Mesenchymal stem cell (in vitro differentiated cells and primary cell): ENCODE measurements at regions not wholly inside any gene's neighbourhood (a gene's known extent, or its start where the extent isn't known, plus 50 kb on each side); places are given as distances from the start of the nearest gene placed in this dataset.

ENCODE experiments used
- DNase-seq: peaks from one replicate; pipeline ENCODE4 v3.0.0-alpha.2; 2013
- H2AFZ ChIP-seq: one replicate; pipeline ENCODE4 v1.6.1; 2013; ENCODE audit warnings: low read depth, mild to moderate bottlenecking, control low read depth, inconsistent platforms, low read length, moderate library complexity
- H2AK5ac ChIP-seq: 2 replicates; pipeline ENCODE4 v1.6.1; 2013; ENCODE audit warnings: low read length, moderate library complexity, mild to moderate bottlenecking, inconsistent platforms; ENCODE audit not compliant: severe bottlenecking
- H2BK120ac ChIP-seq: one replicate; pipeline ENCODE4 v1.6.1; 2013; ENCODE audit warnings: low read depth, mild to moderate bottlenecking, inconsistent platforms, low read length, moderate library complexity
- H2BK12ac ChIP-seq, 2 experiments: one replicate each; pipeline ENCODE4 v1.6.1; 2013; ENCODE audit warnings: inconsistent platforms in 2 of 2, low read length in 2 of 2, mild to moderate bottlenecking in 2 of 2, moderate library complexity in 2 of 2, control low read depth in 1 of 2
- H2BK15ac ChIP-seq: one replicate; pipeline ENCODE4 v1.6.1; 2013; ENCODE audit warnings: mild to moderate bottlenecking, low read depth, inconsistent platforms; ENCODE audit not compliant: poor library complexity, severe bottlenecking
- H2BK5ac ChIP-seq: 2 replicates; pipeline ENCODE4 v1.6.1; 2013; ENCODE audit warnings: low read depth, mild to moderate bottlenecking, low read length, control low read depth, inconsistent platforms; ENCODE audit not compliant: poor library complexity, severe bottlenecking
- H3K14ac ChIP-seq, 2 experiments: one replicate each; pipeline ENCODE4 v1.6.1; 2013; ENCODE audit warnings: inconsistent platforms in 2 of 2, low read length in 2 of 2, control low read depth in 1 of 2, mild to moderate bottlenecking in 1 of 2, moderate library complexity in 1 of 2
- H3K18ac ChIP-seq, 2 experiments: one replicate each; pipeline ENCODE4 v1.6.1; 2013; ENCODE audit warnings: inconsistent platforms in 2 of 2, low read length in 2 of 2, control low read depth in 1 of 2, low read depth in 1 of 2, mild to moderate bottlenecking in 1 of 2
- H3K23ac ChIP-seq, 2 experiments: one replicate each; pipeline ENCODE4 v1.6.1; 2013; ENCODE audit warnings: inconsistent platforms in 2 of 2, low read length in 2 of 2, mild to moderate bottlenecking in 2 of 2, moderate library complexity in 2 of 2, control low read depth in 1 of 2
- H3K27ac ChIP-seq: 2 replicates; pipeline ENCODE4 v1.5.1; 2013; ENCODE audit warnings: mild to moderate bottlenecking, moderate library complexity, low read length, control low read depth, inconsistent platforms; ENCODE audit not compliant: poor library complexity, severe bottlenecking
- H3K27me3 ChIP-seq, 2 experiments: 2 replicates each; pipeline versions ENCODE4 v1.6.1 to v1.7.0; 2013; ENCODE audit warnings: low read length in 2 of 2, mild to moderate bottlenecking in 2 of 2, moderate library complexity in 2 of 2, control low read depth in 1 of 2, inconsistent platforms in 1 of 2; ENCODE audit not compliant: control insufficient read depth in 1 of 2, insufficient read depth in 1 of 2
- H3K36me3 ChIP-seq, 2 experiments: 2 replicates each; pipeline versions ENCODE4 v1.6.1 to v1.7.0; 2013; ENCODE audit warnings: low read length in 2 of 2, control low read depth in 1 of 2, inconsistent platforms in 1 of 2, low read depth in 1 of 2, mild to moderate bottlenecking in 1 of 2; ENCODE audit not compliant: insufficient read depth in 2 of 2, control insufficient read depth in 1 of 2
- H3K4ac ChIP-seq, 2 experiments: one replicate each; pipeline ENCODE4 v1.6.1; 2013; ENCODE audit warnings: inconsistent platforms in 2 of 2, low read length in 2 of 2, mild to moderate bottlenecking in 2 of 2, moderate library complexity in 2 of 2, control low read depth in 1 of 2, low read depth in 1 of 2
- H3K4me1 ChIP-seq: 2 replicates; pipeline ENCODE4 v1.6.1; 2013; ENCODE audit warnings: low read depth, low read length, control low read depth; ENCODE audit not compliant: control insufficient read depth, insufficient read depth
- H3K4me2 ChIP-seq: 2 replicates; pipeline ENCODE4 v1.6.1; 2013; ENCODE audit warnings: low read length, mild to moderate bottlenecking, inconsistent platforms; ENCODE audit not compliant: poor library complexity, severe bottlenecking
- H3K4me3 ChIP-seq, 2 experiments: 2 replicates each; pipeline versions ENCODE4 v1.5.1 to v1.7.0; 2013; ENCODE audit warnings: low read length in 2 of 2, mild to moderate bottlenecking in 2 of 2, control low read depth in 1 of 2, low read depth in 1 of 2; ENCODE audit not compliant: insufficient read depth in 1 of 2
- H3K79me1 ChIP-seq: replicated peaks from 2 replicates; pipeline ENCODE4 v1.6.1; 2013; ENCODE audit warnings: mild to moderate bottlenecking, control low read depth, low read length, inconsistent platforms; ENCODE audit not compliant: poor library complexity, severe bottlenecking
- H3K9ac ChIP-seq: 2 replicates; pipeline ENCODE4 v1.7.0; 2013; ENCODE audit warnings: mild to moderate bottlenecking, low read length, moderate library complexity
- H3K9me3 ChIP-seq: 2 replicates; pipeline ENCODE4 v1.7.0; 2013; ENCODE audit warnings: mild to moderate bottlenecking, low read length; ENCODE audit not compliant: control insufficient read depth
- H4K8ac ChIP-seq: one replicate; pipeline ENCODE4 v1.6.1; 2013; ENCODE audit warnings: inconsistent platforms, mild to moderate bottlenecking, low read length, moderate library complexity
- H4K91ac ChIP-seq: one replicate; pipeline ENCODE4 v1.6.1; 2013; ENCODE audit warnings: mild to moderate bottlenecking, low read length, inconsistent platforms
- WGBS: methylation state at CpG from one replicate; pipeline ENCODE4 v1.1.7; 2013; ENCODE audit warnings: mixed read lengths; 5-methylcytosine and 5-hydroxymethylcytosine counted together

GRCh38 chr5:62083661-62084060 is 222.3 kb upstream of the KIF2A start:
- no peak overlapping the region for H2BK15ac ChIP-seq
- H4K8ac ChIP-seq: no peak overlapping the region
- H3K9me3 ChIP-seq: no peaks in the 10 kb centered on the region
- H3K27me3 ChIP-seq: peaks cover 35 to 60% of the 10 kb centered on the region in 2 experiments
- H2BK120ac ChIP-seq: no peak overlapping the region
- no peak overlapping the region for H3K27ac ChIP-seq
- no peak overlapping the region for H3K23ac ChIP-seq
- H3K9ac ChIP-seq: no peak overlapping the region
- no peak overlapping the region for H2BK5ac ChIP-seq
- H3K4me3 ChIP-seq: no peak overlapping the region
- H2AFZ ChIP-seq: no peak overlapping the region
- H3K79me1 ChIP-seq: no peaks in the 10 kb centered on the region
- H3K4ac ChIP-seq: no peak overlapping the region
- DNase-seq: no peak
- WGBS: 89% methylated on average over 1 of the region's 1 CpG
- H3K4me2 ChIP-seq: no peak overlapping the region
- H2AK5ac ChIP-seq: no peak overlapping the region
- H3K4me1 ChIP-seq: no peaks in the 10 kb centered on the region
- no peak overlapping the region for H4K91ac ChIP-seq
- H2BK12ac ChIP-seq: no peak overlapping the region
- no peaks in the 10 kb centered on the region for H3K36me3 ChIP-seq
- no peak overlapping the region for H3K14ac ChIP-seq
- H3K18ac ChIP-seq: no peak overlapping the region

- 91% methylated on average over 8 of the region's 8 CpGs for WGBS
- Histone ChIP-seq H2BK12ac (no peak overlapping the region), H3K27me3 (peaks cover 35 to 54% of the 10 kb centered on the region in 2 experiments), H3K4me2 (no peak overlapping the region), H4K8ac (no peak overlapping the region), H3K79me1 (no peaks in the 10 kb centered on the region), H3K4ac (no peak overlapping the region), H3K4me1 (no peaks in the 10 kb centered on the region), H2BK15ac (no peak overlapping the region), H3K23ac (no peak overlapping the region), H3K9ac (no peak overlapping the region), H2AFZ (no peak overlapping the region), H3K9me3 (no peaks in the 10 kb centered on the region), H3K4me3 (no peak overlapping the region), H3K14ac (no peak overlapping the region), H2AK5ac (no peak overlapping the region), H2BK120ac (no peak overlapping the region), H4K91ac (no peak overlapping the region), H3K27ac (no peak overlapping the region), H2BK5ac (no peak overlapping the region), H3K18ac (no peak overlapping the region), H3K36me3 (no peaks in the 10 kb centered on the region)
- DNase-seq: no peak
Measured at GRCh38 chr5:62084391-62084790, 221.6 kb upstream of the KIF2A start.

DNA sequence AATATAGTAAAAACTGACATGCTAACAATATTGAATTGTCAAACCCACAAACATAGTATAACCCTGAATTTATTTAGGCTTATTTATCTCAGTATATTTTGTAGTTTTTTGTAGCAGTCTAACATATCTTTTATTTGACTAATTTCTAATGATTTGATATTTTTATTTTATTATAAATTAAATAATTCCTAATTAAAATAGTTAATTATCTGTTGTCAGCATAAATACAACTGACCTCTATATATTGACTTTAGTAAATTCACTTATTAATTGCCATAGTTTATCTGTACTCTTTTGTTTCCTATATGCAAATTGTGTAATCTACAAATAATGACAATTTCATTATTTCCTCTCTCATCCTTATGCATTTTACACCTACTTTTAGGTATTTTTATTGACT is 215.1 kb upstream of the KIF2A start:
- Histone ChIP-seq H2BK12ac (no peak overlapping the region), H3K4me1 (peaks cover 1% of the 10 kb centered on the region), H3K18ac (no peak overlapping the region), H2BK15ac (no peak overlapping the region), H3K4me3 (no peak overlapping the region), H3K79me1 (no peaks in the 10 kb centered on the region), H3K23ac (no peak overlapping the region), H3K4me2 (no peak overlapping the region), H2AK5ac (no peak overlapping the region), H3K4ac (no peak overlapping the region), H3K9me3 (no peaks in the 10 kb centered on the region), H3K36me3 (no peaks in the 10 kb centered on the region), H4K91ac (no peak overlapping the region), H3K27ac (no peak overlapping the region), H3K9ac (no peak overlapping the region), H2BK120ac (no peak overlapping the region), H2AFZ (no peak overlapping the region), H4K8ac (no peak overlapping the region), H2BK5ac (no peak overlapping the region), H3K14ac (no peak overlapping the region), H3K27me3 (peaks cover 8 to 29% of the 10 kb centered on the region in 2 experiments)
- DNase-seq: no peak

DNA sequence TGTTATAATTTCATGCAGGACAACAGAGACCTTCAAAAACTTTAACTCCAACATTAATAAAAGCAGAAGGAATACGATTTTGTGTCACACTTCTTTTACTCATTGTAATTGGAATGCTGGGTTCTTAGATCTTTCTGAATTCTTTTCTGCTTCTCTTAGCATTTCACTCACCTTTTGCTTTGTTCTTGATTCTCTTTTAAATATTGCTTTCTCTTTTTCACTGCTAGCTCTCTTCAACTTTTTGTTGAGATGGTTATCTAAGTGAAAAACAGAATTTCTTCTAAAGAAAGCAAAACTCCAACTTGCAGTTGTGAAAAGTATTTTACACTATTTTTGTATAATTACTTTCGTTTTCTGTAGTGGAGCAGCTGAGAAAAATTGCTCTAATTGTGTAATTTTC is 212.6 kb upstream of the KIF2A start:
- peaks cover 1% of the 10 kb centered on the region for H3K4me1 ChIP-seq
- H3K27me3 ChIP-seq: peaks cover 0 to 15% of the 10 kb centered on the region in 2 experiments
- no peak overlapping the region for H3K14ac ChIP-seq
- H3K4me3 ChIP-seq: peak overlapping the region in 1 of 2 experiments; percentile 67
- H3K79me1 ChIP-seq: no peaks in the 10 kb centered on the region
- H4K91ac ChIP-seq: no peak overlapping the region
- no peak overlapping the region for H2BK15ac ChIP-seq
- H3K27ac ChIP-seq: no peak overlapping the region
- H3K9ac ChIP-seq: peak overlapping the region; percentile 74
- H3K4ac ChIP-seq: no peak overlapping the region
- H3K36me3 ChIP-seq: no peaks in the 10 kb centered on the region
- no peak overlapping the region for H2BK120ac ChIP-seq
- no peak overlapping the region for H2AFZ ChIP-seq
- no peak overlapping the region for H4K8ac ChIP-seq
- H2AK5ac ChIP-seq: no peak overlapping the region
- no peak overlapping the region for H3K4me2 ChIP-seq
- no peak overlapping the region for H2BK5ac ChIP-seq
- no peaks in the 10 kb centered on the region for H3K9me3 ChIP-seq
- no peak overlapping the region for H3K18ac ChIP-seq
- DNase-seq: no peak
- no peak overlapping the region for H2BK12ac ChIP-seq
- no CpG with 5 or more reads among the region's 2 CpGs for WGBS
- no peak overlapping the region for H3K23ac ChIP-seq
